Spleen (tissue), 7 donors: ENCODE measurements at regions not wholly inside any gene's neighbourhood (a gene's known extent, or its start where the extent isn't known, plus 50 kb on each side); places are given as distances from the start of the nearest gene placed in this dataset.

Source experiments
- CTCF ChIP-seq, 11 experiments: fragments of 200-600 bp in 7 of 11; fragments of 450-650 bp in 4 of 11; sonication (generic) in 4 of 11; IDR thresholded peaks in 8 of 11; conservative IDR thresholded peaks in 3 of 11; 1 replicate in 7 of 11; 2 replicates in 4 of 11; pipeline versions ENCODE4 v1.4.0 to v1.8.0; 2016 to 2021; ENCODE audit warnings: antibody characterized with exemption in 11 of 11, inconsistent platforms in 4 of 11, mild to moderate bottlenecking in 1 of 11
- POLR2A ChIP-seq, 3 donors: fragments of 450-650 bp; IDR thresholded peaks; one replicate each; pipeline ENCODE4 v1.5.1; 2017; ENCODE audit warnings: antibody characterized with exemption in 3 of 3, mild to moderate bottlenecking in 1 of 3
- donor health status: DM: no; HTN: no; CAD: no; lungs with moderate emphysema.
- donor health status: DM: no; HTN: no; CAD: no.
- donor health status: DM: no; HTN: no; CAD: no.

- TF ChIP-seq POLR2A (IDR thresholded peaks at IDR 0.05), result no peak
- no peak for TF ChIP-seq CTCF (IDR thresholded peaks at IDR 0.05 in 8 of 11, conservative IDR thresholded peaks at IDR 0.05 in 3 of 11)
Measured at GRCh38 chr20:30513050-30513628, 744.3 kb upstream of the DEFB115 start.
